ENCODE measurements at regions not wholly inside any gene's neighbourhood (a gene's known extent, or its start where the extent isn't known, plus 50 kb on each side); places are given as distances from the start of the nearest gene placed in this dataset.

GRCh38 chr16:17544304-17544703 lies 73.5 kb upstream of the XYLT1 start:
- 91 to 100% methylated on average over 1 to 2 of the region's 2 CpGs for WGBS, 2 donors (ENCODE audit: low coverage in 1 of 2)
- no peak overlapping the region for H3K4me3 ChIP-seq
- H3K36me3 ChIP-seq: no peaks in the 10 kb centered on the region
- intact Hi-C loops (cut with DNase I; ENCODE audit: low total_unique reads) (no loop called here), in situ Hi-C loops (cut with MboI; ENCODE audit: low pct_ligation_motif_present in 1 of 4, low pct_unique_long_range_greater_than_20kb in 1 of 4, low sequenced_read_pairs in 3 of 4) (no loop called here)
- no peaks in the 10 kb centered on the region for H3K9me3 ChIP-seq
- TF ChIP-seq POLR2A (IDR thresholded peaks at IDR 0.05) (no peak), POLR2AphosphoS5 (IDR thresholded peaks at IDR 0.05) (no peak)
- no peak for DNase-seq
- no peak overlapping the region for H3K27ac ChIP-seq
- no peaks in the 10 kb centered on the region for H3K4me1 ChIP-seq
- H3K27me3 ChIP-seq: no peaks in the 10 kb centered on the region

GRCh38 chr16:17543073-17543472 lies 72.3 kb upstream of the XYLT1 start:
- H3K9me3 ChIP-seq: no peaks in the 10 kb centered on the region
- intact Hi-C loops (cut with DNase I; ENCODE audit: low total_unique reads) (no loop called here), in situ Hi-C loops (cut with MboI; ENCODE audit: low pct_ligation_motif_present in 1 of 4, low pct_unique_long_range_greater_than_20kb in 1 of 4, low sequenced_read_pairs in 3 of 4) (no loop called here)
- H3K36me3 ChIP-seq: no peaks in the 10 kb centered on the region
- no peaks in the 10 kb centered on the region for H3K4me1 ChIP-seq
- H3K27ac ChIP-seq: no peak overlapping the region
- no peak for DNase-seq
- WGBS, 2 donors (ENCODE audit: low coverage in 1 of 2): 88% methylated on average over 2 of the region's 2 CpGs; no CpG with 5 or more reads in 1 of the 2 donors
- H3K4me3 ChIP-seq: no peak overlapping the region
- TF ChIP-seq EP300 (IDR thresholded peaks at IDR 0.05; ENCODE audit: low read depth) (no peak), CTCF (IDR thresholded peaks at IDR 0.05) (no peak), POLR2AphosphoS5 (IDR thresholded peaks at IDR 0.05) (no peak)
- no peaks in the 10 kb centered on the region for H3K27me3 ChIP-seq

DNA sequence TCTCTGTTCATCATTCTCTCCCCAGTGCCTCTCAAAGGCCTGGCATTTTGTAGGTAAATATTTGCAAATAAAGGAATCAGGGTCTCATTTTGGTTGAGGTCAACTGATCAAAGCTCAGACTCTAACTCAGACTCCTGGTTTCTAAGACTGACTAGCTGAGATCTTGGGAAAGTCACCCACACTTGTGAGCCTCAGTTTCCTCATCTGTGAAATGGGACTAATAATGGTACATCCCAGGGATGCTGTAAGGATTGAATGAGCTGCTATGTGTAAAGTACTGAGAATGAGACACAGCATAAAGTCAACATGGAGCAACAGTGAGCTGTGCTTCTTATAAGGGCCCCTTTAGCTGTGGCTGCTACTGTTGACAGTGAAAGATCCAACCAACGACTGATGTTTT lies 70.6 kb upstream of the XYLT1 start:
- intact Hi-C loops (cut with DNase I; ENCODE audit: low total_unique reads): no loop called here
- 80% methylated on average over 1 of the region's 1 CpG; no CpG with 5 or more reads in 1 of the 2 donors for WGBS, 2 donors (ENCODE audit: low coverage in 1 of 2)
- no peak for DNase-seq
- Histone ChIP-seq H3K4me1 (no peaks in the 10 kb centered on the region), H3K4me3 (no peak overlapping the region), H3K27me3 (no peaks in the 10 kb centered on the region), H3K9me3 (no peaks in the 10 kb centered on the region), H3K27ac (no peak overlapping the region), H3K36me3 (no peaks in the 10 kb centered on the region)
- no peak for TF ChIP-seq CTCF (IDR thresholded peaks at IDR 0.05)
- no peak for TF ChIP-seq POLR2A (IDR thresholded peaks at IDR 0.05)
- TF ChIP-seq EP300 (IDR thresholded peaks at IDR 0.05; ENCODE audit: low read depth): no peak
- TF ChIP-seq POLR2AphosphoS5 (IDR thresholded peaks at IDR 0.05): no peak
- in situ Hi-C loops (cut with MboI; ENCODE audit: low pct_ligation_motif_present in 1 of 4, low pct_unique_long_range_greater_than_20kb in 1 of 4, low sequenced_read_pairs in 3 of 4): no loop called here

- intact Hi-C loops (cut with DNase I; ENCODE audit: low total_unique reads) (no loop called here), in situ Hi-C loops (cut with MboI; ENCODE audit: low pct_ligation_motif_present in 1 of 4, low pct_unique_long_range_greater_than_20kb in 1 of 4, low sequenced_read_pairs in 3 of 4) (no loop called here)
- no peak overlapping the region for H3K27ac ChIP-seq
- 74 to 100% methylated on average over 2 to 11 of the region's 11 CpGs for WGBS, 2 donors (ENCODE audit: low coverage in 1 of 2)
- no peaks in the 10 kb centered on the region for H3K9me3 ChIP-seq
- H3K4me1 ChIP-seq: no peaks in the 10 kb centered on the region
- no peaks in the 10 kb centered on the region for H3K27me3 ChIP-seq
- no peak overlapping the region for H3K4me3 ChIP-seq
- TF ChIP-seq CTCF (IDR thresholded peaks at IDR 0.05) (no peak), POLR2A (IDR thresholded peaks at IDR 0.05) (no peak), POLR2AphosphoS5 (IDR thresholded peaks at IDR 0.05) (no peak), EP300 (IDR thresholded peaks at IDR 0.05; ENCODE audit: low read depth) (no peak)
- no peaks in the 10 kb centered on the region for H3K36me3 ChIP-seq
- no peak for DNase-seq
These were observed 68.2 kb upstream of the XYLT1 start for GRCh38 chr16:17538927-17539326.

DNA sequence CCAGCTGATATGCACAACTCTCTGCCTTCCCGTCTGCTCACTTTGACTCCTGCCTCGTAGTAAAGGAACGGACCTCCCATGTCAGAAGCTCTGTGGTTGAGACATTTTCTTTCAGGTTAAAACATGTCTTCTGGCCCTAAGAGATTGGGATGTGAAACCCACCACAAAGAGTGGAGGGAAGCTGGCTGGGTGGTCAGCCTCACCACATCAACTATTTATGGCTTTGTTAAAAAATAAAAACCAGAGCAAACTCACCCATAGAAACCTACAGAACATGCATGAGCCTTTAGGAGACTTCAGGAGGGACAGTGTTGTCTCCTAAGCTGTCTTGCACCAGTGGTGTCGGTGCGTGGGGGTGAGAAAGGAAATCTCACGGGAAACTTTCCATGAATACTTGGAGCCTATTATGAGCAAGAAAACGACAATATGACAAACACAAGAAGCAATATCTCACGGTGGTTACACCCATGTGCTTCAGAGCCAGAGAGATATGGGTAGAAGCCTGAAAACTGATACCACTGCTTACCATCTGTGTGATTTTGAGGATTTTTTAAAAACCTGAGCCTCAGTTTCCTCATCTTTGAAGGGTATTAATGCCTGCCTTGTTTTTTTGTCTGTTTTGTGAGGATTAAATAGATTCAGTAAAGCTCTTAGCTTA lies 61.7 kb upstream of the XYLT1 start:
- no peaks in the 10 kb centered on the region for H3K9me3 ChIP-seq
- H3K36me3 ChIP-seq: no peaks in the 10 kb centered on the region
- WGBS, 2 donors (ENCODE audit: low coverage in 1 of 2): 59 to 62% methylated on average over 6 to 8 of the region's 8 CpGs
- no peak overlapping the region for H3K4me3 ChIP-seq
- TF ChIP-seq CTCF (IDR thresholded peaks at IDR 0.05): no peak
- no peak for DNase-seq
- intact Hi-C loops (cut with DNase I; ENCODE audit: low total_unique reads) (no loop called here), in situ Hi-C loops (cut with MboI; ENCODE audit: low pct_ligation_motif_present in 1 of 4, low pct_unique_long_range_greater_than_20kb in 1 of 4, low sequenced_read_pairs in 3 of 4) (no loop called here)
- no peaks in the 10 kb centered on the region for H3K4me1 ChIP-seq
- no peak overlapping the region for H3K27ac ChIP-seq
- H3K27me3 ChIP-seq: no peaks in the 10 kb centered on the region
